GM21737 (cell line): ENCODE measurements at regions not wholly inside any gene's neighbourhood (a gene's known extent, or its start where the extent isn't known, plus 50 kb on each side); places are given as distances from the start of the nearest gene placed in this dataset.
"Not testable (repeated sequence)": the region's sequence is repeated elsewhere in the genome, so short reads cannot be mapped to it uniquely, and the experiment has no call there.

Experiments used
- ATAC-seq: cut with Tn5 transposase; IDR thresholded peaks from one replicate; pipeline ENCODE4 v1.9.1; 2021; ENCODE audit warnings: mild to moderate bottlenecking, moderate library complexity; ENCODE audit not compliant: unreplicated experiment

GRCh38 chr5:103679873-103680272, 117.3 kb upstream of the NUDT12 start:
- no peak for ATAC-seq

- not testable (repeated sequence) for ATAC-seq
These were observed 113.6 kb upstream of the NUDT12 start for GRCh38 chr5:103676198-103676597.

GRCh38 chr5:103674739-103675138, 112.2 kb upstream of the NUDT12 start:
- no peak for ATAC-seq

DNA sequence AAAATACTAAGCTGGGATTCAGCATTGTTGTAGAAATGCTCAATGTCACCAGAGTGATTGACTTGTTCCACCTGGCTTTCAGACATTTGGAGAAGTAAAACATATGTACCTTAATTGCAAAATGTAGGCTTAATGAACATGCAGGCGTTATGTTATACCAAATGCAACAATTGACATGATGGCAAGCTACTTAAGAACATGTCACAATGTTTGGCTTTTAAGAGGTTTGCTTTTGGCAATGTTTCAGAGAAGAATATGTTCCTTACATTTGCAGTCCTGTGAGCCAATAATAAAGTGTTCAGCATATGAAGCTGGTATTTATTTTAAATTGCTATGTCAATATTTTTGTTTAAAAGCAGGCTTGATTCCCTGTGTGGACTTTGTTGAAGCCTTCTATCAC, 111.7 kb upstream of the NUDT12 start:
- no peak for ATAC-seq

DNA sequence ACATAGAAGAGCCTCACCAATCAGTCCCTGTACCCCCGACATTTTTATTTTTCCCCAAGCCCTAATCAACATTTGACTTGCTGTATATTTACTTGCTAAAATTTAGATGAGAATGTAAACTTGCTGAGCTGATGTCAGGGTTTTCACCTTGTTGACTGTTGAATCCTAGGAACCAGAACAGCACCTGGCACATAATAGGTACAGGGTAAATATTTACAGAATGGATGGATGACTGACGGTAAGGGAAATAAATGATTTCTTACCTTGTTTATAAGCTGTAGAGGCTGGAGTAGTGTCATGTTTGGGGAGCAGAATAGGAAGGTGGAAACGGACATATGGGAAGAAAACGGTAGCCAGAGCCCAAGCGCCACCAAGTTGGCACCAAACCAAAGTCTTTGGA, 107.0 kb upstream of the NUDT12 start:
- no peak for ATAC-seq

GRCh38 chr5:103668281-103668680, 105.7 kb upstream of the NUDT12 start:
- ATAC-seq, result no peak

DNA sequence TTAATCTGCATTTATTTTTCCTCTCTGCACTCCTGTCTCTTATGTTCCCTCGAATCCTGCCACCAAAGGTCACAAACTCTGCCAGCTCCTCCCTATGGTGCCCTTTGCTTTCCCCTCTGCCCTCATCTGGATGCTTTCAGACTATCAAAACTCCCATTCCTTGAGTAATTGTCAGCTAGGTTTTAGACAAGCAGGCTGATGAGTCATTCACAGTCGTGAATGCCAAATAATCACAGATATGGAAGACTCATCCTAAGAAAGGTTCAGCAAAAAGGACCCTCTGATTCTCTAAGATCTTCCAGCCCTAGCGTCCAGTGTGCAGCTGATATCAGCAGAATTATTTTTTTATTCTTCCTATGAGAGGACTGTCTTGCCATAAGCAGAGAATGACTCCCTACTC, 104.5 kb upstream of the NUDT12 start:
- no peak for ATAC-seq

DNA sequence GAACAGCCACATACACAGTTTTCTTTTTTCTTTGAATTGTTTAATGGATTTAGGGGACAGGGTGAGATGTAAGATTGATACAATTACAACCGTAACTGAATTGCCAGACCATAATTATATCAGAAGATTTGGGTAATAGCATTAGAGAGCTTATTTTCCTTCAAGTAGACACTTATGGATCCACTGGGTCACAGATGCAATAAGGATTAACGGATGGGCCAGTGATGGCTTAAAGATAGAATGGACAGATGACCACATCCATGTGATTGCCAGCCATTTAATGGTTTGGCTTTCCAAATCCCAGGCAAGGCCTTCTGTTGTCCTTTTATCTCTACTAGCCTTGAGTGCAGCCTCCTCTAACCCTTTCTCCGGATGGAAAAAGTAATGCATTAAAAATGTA, 94.7 kb upstream of the NUDT12 start:
- no peak for ATAC-seq

GRCh38 chr5:103648086-103648485, 85.5 kb upstream of the NUDT12 start:
- ATAC-seq, result no peak

- no peak for ATAC-seq
These were observed 84.4 kb upstream of the NUDT12 start for GRCh38 chr5:103646698-103647614.

GRCh38 chr5:103645816-103646215, 83.2 kb upstream of the NUDT12 start:
- ATAC-seq, result no peak

DNA sequence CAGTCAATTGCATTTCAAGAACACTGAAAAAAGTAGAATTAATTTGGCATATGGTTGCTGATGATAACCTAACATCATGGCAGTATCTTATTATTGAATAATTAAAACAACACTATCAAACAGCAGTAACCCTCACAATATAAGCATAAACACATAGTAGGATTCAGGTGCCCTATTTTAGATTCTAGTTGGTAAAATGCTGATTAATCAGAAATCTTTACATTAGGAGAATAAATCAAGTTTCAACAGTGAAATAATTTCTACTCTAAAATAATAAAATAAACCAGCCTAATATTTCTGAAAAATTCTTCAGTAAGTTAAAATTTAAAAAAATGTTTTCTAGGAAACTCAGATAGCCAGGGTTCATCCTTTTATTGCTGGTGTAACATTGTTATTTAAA, 76.4 kb upstream of the NUDT12 start:
- ATAC-seq, result no peak

- no peak for ATAC-seq
These were observed 62.1 kb upstream of the NUDT12 start for GRCh38 chr5:103624675-103625074.

- no peak for ATAC-seq
These were observed 61.5 kb upstream of the NUDT12 start for GRCh38 chr5:103624035-103624480.

GRCh38 chr5:103623425-103623824, 60.8 kb upstream of the NUDT12 start:
- no peak for ATAC-seq

DNA sequence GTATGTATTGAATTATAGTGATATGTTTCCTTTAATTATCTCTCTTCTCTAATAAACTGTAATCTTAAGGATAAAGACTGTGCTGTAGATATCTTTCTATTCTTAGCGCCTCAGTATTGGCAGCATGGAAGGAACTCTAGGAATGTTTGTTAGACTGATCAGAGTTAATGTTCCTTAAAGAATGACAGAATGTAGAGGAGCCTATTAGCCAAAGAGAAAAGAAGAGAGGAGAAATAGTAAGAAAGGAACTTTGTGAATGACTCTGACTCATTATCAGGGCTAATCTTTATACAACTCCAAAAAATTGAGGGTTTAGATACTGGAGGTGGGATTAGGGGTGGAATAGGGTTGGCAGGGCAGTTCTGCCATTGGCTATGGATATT, 59.0 kb upstream of the NUDT12 start:
- ATAC-seq, result no peak

GRCh38 chr5:103620851-103621547, 58.4 kb upstream of the NUDT12 start:
- no peak for ATAC-seq

- ATAC-seq, result no peak
These were observed 55.3 kb upstream of the NUDT12 start for GRCh38 chr5:103617913-103618312.

GRCh38 chr5:103617090-103617489, 54.5 kb upstream of the NUDT12 start:
- no peak for ATAC-seq

GRCh38 chr5:103612545-103612944, 50.0 kb upstream of the NUDT12 start:
- ATAC-seq, result no peak
